ENCODE measurements at regions not wholly inside any gene's neighbourhood (a gene's known extent, or its start where the extent isn't known, plus 50 kb on each side); places are given as distances from the start of the nearest gene placed in this dataset.

DNA sequence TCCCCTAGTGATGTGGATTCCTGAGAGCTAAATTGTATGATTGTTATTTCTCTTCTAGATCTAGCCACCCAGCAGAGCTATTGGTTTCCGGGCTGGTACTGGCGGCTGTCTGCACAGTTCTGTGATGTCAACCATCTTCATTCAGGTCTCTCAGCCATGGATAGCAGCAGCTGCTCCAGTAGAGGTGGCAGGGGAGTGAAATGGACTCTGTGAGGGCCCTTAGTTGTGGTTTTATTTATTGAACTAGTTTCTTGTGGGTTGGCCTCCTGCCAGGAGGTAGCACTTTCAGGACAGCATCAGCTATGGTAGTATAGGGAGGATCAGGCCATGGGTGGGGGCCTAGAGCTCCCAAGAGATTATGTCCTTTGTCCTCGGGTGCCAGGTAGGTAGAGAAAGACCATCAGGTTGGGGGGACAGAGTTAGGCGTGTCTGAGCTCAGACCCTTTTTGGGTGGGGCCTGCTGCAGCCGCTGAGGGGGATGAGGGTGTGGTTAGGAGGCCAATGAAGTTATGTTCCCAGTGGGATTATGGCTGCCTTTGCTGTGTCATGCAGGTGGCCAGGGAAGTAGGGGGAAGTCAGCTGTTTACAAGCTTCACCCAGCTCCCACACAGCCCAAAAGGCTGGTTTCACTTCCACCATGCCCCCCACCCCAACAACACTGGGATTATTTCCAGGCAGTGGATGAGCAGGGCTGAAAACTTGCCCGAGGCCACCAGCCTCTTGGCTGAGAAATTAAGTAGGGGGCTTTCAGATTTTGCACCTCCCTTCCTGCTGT, 55.1 kb upstream of the RGS4 start:
- DNase-seq (ENCODE audit: low spot score), result no peak

DNA sequence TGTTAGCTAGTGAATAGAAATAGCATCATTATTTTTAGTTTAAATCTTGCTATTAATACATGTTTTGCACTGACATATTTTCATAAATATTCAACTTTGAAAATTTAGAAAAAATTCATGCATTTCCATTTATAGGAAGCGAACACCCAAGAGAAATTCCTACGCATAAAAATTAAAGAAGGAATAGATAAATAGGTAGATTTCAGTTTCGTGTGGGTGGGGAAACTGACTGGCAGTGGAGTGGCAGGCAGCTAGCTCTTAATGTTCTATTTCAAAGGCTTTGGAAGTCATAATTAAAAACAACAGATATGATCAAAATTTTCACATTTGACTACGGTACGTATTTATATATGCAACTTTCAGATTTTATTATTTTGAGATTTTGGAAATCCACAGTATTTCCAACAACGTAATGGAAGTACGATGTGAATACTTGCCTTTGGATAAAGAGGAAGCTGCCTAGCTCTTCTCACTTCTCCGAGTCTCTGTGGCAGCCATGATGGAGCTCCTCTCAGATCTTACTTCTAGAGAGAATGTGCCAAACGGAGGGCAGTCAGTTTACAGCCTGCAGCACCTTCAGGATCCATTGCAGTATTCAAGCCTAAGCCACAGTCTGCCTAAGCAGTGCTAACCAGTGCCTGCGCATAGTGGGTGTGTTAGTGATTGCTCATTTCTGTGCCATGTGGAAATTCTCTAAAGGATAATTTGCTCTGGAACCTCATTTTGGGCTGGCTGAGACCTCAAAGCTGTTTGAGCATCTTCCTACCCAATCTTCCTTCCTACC, 62.9 kb upstream of the RGS4 start:
- no peak for DNase-seq (ENCODE audit: low spot score)

DNA sequence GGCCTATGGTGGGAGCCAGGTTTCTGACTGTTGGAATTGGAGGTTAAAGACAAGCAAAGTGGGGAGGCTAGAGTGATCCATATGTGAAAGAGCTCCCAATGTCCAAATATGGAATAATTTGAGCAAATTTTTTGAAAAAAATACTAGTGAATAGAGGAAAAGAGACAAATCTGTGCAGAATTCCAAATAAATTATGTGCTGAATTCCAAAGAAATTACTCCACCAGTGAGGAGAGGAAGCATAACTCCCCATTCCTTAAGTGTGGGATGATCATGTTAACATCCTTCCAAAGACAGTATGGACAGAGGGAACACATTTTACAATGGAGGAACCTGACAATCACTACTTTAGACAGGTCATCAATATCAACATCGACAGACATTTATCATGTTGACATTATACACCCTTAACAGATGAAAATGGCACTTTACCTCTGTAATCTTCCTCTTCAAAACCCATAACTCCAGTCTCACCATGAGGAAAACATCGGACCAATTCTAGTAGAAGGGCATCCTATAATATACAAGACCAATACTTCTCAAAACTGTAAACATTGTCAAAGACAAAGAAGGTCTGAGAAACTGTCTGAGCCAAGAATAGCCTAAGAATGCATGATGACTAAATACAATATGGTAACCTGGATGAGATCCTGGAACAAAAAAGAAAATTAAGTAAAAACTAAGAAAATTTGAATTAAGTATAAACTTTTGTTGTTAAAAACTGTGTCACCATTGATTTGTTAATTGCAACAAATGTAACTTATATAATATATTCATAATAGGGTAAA, 71.5 kb upstream of the RGS4 start:
- DNase-seq (ENCODE audit: low spot score), result peak; percentile 12

- no peak for DNase-seq (ENCODE audit: low spot score)
Measured at GRCh38 chr1:162996261-162996660, 72.9 kb upstream of the RGS4 start.

DNA sequence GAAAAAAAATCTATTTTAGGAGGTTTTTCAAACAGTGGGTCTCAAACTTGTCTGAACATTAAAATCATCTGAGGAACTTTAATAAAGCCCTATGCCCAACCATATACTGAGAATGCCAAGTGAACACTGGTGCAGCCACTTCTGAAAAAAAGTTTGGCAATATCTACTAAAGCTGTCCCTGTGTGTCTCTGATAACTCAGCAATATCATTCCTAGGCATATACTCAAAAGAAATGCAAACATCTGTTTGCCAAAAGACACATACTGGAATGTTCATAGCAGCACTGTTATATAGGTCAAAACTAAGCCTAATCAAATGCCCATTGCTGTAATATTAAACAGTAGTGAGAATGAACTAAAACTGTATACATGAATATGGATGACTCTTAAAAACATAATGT, 74.2 kb upstream of the RGS4 start:
- no peak for DNase-seq (ENCODE audit: low spot score)

DNA sequence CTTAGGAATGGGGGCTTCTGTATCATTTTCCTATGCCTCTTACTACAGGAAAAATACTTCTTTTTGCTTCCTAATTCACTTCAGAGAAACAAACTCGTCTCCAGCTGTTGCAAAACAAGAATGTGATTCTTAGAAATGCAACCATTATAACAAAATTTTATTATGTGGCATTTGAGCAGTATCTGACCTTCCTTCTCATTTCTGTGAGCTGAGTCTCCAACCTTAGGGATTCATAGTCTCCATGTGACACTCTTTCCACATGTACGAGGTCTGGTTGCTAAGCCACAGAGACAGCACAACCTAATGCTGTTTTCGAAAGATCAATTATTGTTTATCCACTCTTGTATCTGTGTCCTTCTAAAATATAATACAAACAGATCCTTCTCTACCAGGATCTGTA, 75.3 kb upstream of the RGS4 start:
- DNase-seq (ENCODE audit: low spot score), result no peak

DNA sequence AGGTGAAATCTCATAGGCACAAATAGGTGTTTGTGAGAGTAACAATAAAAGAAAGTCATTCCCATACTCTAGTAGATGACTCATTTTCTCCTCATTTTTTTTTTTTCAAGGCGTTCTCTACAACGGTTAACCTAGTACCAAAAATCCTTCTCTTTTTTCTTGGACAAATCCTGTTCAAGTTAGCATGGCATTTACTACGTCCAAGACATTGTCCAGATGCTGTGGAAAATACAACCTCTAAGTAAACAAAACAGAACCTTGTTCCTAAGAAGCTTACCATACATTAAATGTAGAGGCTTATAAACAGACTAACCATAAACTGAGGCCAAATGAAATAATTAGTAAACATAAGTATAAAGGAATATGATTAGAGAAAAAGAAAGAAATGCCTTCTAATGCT, 76.2 kb upstream of the RGS4 start:
- DNase-seq (ENCODE audit: low spot score), result no peak

DNA sequence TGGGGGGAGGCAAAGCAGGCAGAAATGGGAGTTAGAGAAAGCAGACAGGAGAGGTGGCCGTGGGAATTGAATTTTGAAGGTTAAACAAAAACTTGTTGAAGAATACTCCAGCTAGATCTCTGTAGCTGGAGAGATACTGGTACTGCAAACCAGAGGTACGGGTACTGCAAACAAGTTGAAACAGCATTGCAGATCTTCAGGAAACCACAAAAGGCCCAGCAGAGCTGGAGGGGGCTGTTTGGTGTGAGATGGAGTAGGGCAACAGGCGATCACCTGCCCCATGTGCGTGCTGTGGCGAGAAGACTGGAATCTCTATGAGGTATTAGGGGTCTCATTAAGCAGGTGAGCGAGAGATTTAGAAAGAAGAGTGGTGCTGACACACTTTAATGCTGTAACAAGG, 77.7 kb upstream of the RGS4 start:
- DNase-seq (ENCODE audit: low spot score), result no peak

DNA sequence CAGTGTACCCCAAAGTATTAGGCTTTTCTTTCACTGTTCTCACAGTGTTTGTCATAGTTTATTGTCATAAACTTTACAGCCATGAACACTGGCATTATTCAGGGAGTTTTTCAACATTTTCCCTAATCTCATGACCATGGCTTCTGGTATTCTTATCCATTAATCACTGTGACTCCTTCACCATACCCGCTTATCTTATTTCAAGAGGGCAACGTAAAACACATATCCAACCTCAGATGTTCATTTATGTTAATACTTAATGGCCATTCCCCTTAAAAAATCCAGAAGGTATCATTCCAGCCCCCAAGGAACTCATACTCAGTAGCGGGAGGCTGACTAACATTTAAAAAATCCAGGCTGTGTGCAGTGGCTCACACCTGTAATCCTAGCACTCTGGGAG, 78.5 kb upstream of the RGS4 start:
- no peak for DNase-seq (ENCODE audit: low spot score)

- DNase-seq (ENCODE audit: low spot score), result no peak
Measured at GRCh38 chr1:162988869-162989268, 80.3 kb upstream of the RGS4 start.

DNA sequence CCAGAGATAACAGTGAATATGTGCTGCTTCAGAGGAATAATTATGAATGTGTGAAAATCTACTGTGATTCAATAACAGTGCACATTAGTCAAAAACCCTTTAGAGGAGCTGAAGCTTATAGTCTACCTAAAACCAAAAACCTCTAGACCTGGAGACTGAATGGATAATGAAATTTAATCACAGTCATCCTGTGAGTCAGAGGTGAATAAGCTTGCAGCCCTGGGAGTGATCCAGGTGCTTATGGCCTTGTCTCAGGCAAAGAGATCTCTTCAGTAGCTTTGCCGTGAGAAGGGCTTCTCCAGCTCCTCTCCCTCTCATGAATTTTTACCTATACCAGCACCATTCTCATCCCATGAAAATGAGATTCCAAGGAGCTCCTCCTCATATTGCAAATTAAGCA, 81.3 kb upstream of the RGS4 start:
- DNase-seq (ENCODE audit: low spot score), result no peak

GRCh38 chr1:162985816-162986435, 83.2 kb upstream of the RGS4 start:
- DNase-seq (ENCODE audit: low spot score), result no peak

GRCh38 chr1:162984699-162985098, 84.5 kb upstream of the RGS4 start:
- DNase-seq (ENCODE audit: low spot score), result peak; percentile 29

GRCh38 chr1:162983671-162984425, 85.3 kb upstream of the RGS4 start:
- DNase-seq (ENCODE audit: low spot score), result no peak

DNA sequence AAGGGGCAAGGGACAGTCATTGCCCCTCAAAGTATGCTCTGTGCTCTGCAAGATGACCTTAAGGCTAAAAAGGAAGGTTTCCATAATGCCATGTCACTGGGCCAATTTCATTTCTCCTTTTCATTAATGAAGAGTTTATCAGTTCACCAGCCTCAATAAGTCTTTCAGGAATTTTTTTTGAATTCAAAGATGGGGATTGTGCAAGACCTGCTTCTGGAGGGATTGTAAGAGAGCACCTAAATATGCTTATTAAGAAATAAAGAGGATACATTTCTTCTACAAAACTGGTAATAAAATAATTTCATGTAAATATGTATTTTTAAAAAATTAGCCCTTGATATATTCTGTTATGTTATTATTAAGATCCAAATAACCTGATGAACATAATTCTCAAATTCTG, 86.8 kb upstream of the RGS4 start:
- DNase-seq (ENCODE audit: low spot score), result no peak

DNA sequence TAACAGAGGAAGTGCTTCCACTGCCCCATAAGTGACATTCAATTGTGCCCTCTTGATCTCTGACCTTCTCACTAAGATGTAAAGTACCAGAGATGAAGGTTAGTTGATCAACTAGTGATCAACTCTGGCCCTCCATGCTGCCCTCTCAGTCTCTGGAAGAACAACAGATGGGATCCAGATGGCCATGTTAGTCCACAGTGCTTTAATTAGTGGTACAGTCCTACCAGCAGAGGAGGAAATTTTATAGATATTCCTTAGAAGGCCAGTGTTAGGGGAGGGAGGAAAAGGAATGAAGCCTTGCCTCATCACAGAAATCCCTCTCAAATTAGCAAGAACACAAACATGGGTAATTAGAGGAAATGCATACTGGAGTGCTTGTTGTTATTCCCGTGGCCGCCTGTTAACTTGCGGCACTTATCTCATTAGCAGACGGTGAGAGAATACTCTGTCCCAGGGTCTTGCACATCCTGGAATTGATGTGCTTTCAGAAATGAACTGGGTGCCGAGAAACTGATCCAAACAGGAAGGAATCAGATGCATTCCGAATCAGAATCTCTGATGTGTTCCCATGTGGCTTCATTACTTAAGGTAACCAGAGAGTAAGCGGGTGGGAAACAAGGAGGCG, 91.1 kb upstream of the RGS4 start:
- DNase-seq (ENCODE audit: low spot score), result no peak

DNA sequence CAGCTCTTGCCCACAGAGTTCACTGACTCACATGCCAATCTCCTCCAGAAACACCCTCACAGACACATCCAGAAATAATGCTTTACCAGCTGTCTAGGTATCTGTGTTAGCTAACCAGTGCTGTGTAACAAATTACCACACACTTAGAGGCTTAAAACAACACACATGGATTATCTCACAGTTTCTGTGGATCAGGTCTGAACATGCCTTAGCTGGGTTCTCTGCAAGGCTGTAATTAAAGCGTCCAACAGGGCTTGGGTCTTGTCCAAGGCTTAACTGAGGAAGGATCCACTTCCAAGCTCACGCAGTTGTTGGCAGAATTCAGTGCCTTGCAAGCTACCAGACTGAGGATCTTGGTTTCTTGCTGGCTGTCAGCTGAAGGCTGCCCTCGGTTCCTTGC, 92.5 kb upstream of the RGS4 start:
- DNase-seq (ENCODE audit: low spot score), result no peak

- no peak for DNase-seq (ENCODE audit: low spot score)
Measured at GRCh38 chr1:162974810-162975209, 94.4 kb upstream of the RGS4 start.

DNA sequence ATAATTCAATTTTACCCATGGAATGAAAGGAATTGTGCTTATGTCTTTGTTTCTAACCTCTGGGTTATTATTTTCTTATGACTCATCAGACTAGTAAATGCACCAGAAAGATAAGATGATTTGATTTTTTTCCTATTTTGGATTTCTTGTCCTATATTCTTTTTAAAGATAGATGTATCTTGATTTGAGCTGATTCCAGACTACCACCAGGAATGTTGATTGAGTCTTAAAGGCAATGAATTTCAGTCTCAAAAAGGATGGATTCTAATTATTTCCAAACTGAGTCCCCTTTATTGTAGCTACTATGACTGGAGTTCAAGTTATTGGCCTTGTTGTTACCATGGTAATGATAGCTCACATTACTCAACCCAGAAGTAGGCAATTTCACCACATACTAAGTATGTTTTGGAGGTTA, 95.8 kb upstream of the RGS4 start:
- DNase-seq (ENCODE audit: low spot score), result peak; percentile 76

DNA sequence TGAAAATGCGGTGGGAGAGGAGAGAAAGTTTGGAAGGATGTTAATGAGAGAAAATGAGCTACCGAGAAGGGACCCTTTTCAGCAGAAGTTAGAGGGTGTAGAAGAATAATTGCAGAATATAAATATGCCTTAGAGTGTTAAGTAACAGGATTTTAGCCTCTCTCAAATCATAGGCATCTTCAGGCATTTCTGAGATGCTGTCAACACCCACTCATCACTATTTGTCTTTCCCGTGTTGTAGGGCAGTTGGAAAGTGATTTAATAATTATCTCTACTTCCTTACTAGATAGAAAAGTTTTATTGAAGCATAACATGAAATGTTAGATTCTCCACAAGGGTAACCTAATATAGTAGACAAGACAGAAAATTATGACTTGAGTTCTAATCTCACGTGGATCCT, 96.4 kb upstream of the RGS4 start:
- DNase-seq (ENCODE audit: low spot score), result no peak

DNA sequence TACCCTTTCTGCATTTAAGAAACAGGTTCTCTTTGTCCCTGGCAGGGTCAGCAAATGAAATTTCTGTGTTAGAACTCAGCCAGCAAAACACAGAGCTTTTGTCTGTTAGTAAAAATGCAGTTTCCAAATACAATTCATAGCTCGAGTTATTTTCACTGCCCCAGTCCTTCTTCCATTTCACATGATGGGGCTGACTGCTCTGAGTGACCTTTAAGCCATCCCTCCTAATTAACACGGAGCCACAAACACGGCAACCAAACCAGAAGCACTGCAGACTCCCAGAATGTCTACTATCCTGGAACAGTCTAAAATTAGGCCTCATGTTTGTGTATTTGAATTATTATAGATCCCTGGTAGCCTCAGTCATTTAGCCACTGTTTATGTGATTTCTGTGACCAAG, 99.1 kb upstream of the RGS4 start:
- no peak for DNase-seq (ENCODE audit: low spot score)
